ENCODE measurements at regions not wholly inside any gene's neighbourhood (a gene's known extent, or its start where the extent isn't known, plus 50 kb on each side); places are given as distances from the start of the nearest gene placed in this dataset.
A peak's percentile ranks its signal among the peaks of the same experiment; 100 is the strongest.
"Not testable (repeated sequence)": the region's sequence is repeated elsewhere in the genome, so short reads cannot be mapped to it uniquely, and the experiment has no call there.

GRCh38 chr13:24931450-24932251, 164.3 kb upstream of the PABPC3 start:
- no peak overlapping the region for H3K4me3 ChIP-seq (replicated peaks; ENCODE audit: low read depth, low read length)
- no peak for TF ChIP-seq CTCF (IDR thresholded peaks at IDR 0.05; ENCODE audit: low read length, missing control alignments)
- DNase-seq (ENCODE audit: low read depth), result no peak

GRCh38 chr13:24933106-24934023, 162.6 kb upstream of the PABPC3 start:
- not testable (repeated sequence) for H3K4me3 ChIP-seq (replicated peaks; ENCODE audit: low read depth, low read length)
- peak; percentile 29 for DNase-seq (ENCODE audit: low read depth)

GRCh38 chr13:24934024-24934385, 161.9 kb upstream of the PABPC3 start:
- not testable (repeated sequence) for H3K4me3 ChIP-seq (replicated peaks; ENCODE audit: low read depth, low read length); DNase-seq (ENCODE audit: low read depth)

- no peak overlapping the region for H3K4me3 ChIP-seq (replicated peaks; ENCODE audit: low read depth, low read length)
- no peak for DNase-seq (ENCODE audit: low read depth)
- no peak for TF ChIP-seq CTCF (IDR thresholded peaks at IDR 0.05; ENCODE audit: low read length, missing control alignments)
Observed at GRCh38 chr13:24938966-24939365, 157.0 kb upstream of the PABPC3 start.

- DNase-seq (ENCODE audit: low read depth); H3K4me3 ChIP-seq (replicated peaks; ENCODE audit: low read depth, low read length): not testable (repeated sequence)
Observed at GRCh38 chr13:24941023-24941713, 154.8 kb upstream of the PABPC3 start.

GRCh38 chr13:24943136-24943535, 152.8 kb upstream of the PABPC3 start:
- DNase-seq (ENCODE audit: low read depth), result no peak
- no peak overlapping the region for H3K4me3 ChIP-seq (replicated peaks; ENCODE audit: low read depth, low read length)
- no peak for TF ChIP-seq CTCF (IDR thresholded peaks at IDR 0.05; ENCODE audit: low read length, missing control alignments)

- not testable (repeated sequence) for H3K4me3 ChIP-seq (replicated peaks; ENCODE audit: low read depth, low read length); DNase-seq (ENCODE audit: low read depth)
Observed at GRCh38 chr13:24944073-24944472, 151.9 kb upstream of the PABPC3 start.

GRCh38 chr13:24948977-24949376, 147.0 kb upstream of the PABPC3 start:
- not testable (repeated sequence) for DNase-seq (ENCODE audit: low read depth)

GRCh38 chr13:24950611-24951010, 145.3 kb upstream of the PABPC3 start:
- not testable (repeated sequence) for DNase-seq (ENCODE audit: low read depth)

More at GRCh38 chr13:24948977-24949376, 147.0 kb upstream of the PABPC3 start:
- not testable (repeated sequence) for H3K4me3 ChIP-seq (replicated peaks; ENCODE audit: low read depth, low read length)

GRCh38 chr13:24967970-24968369, 128.0 kb upstream of the PABPC3 start:
- DNase-seq (ENCODE audit: low read depth), result peak; percentile 5
- H3K4me3 ChIP-seq (replicated peaks; ENCODE audit: low read depth, low read length), result peak overlapping the region; percentile 59

More at GRCh38 chr13:24950611-24951010, 145.3 kb upstream of the PABPC3 start:
- H3K4me3 ChIP-seq (replicated peaks; ENCODE audit: low read depth, low read length), result not testable (repeated sequence)
